ENCODE measurements at regions not wholly inside any gene's neighbourhood (a gene's known extent, or its start where the extent isn't known, plus 50 kb on each side); places are given as distances from the start of the nearest gene placed in this dataset.

- Histone ChIP-seq H3K9me3 (replicated peaks; ENCODE audit: control insufficient read depth, insufficient read depth, low read depth, low read length) (no peaks in the 10 kb centered on the region), H4K20me1 (replicated peaks; ENCODE audit: control insufficient read depth, insufficient read depth, low read length) (no peaks in the 10 kb centered on the region), H3K4me1 (replicated peaks in 1 of 2; ENCODE audit: control insufficient read depth in 2 of 2, insufficient read depth in 2 of 2, low read length in 2 of 2) (peaks cover 0 to 3% of the 10 kb centered on the region in 2 experiments; a peak in 1 of 5 replicates), H3K27me3 (ENCODE audit: control insufficient read depth in 2 of 2, insufficient read depth in 2 of 2, low read length in 2 of 2) (no peaks in the 10 kb centered on the region; a peak in 1 of 5 replicates), H3K9ac (ENCODE audit: insufficient read depth in 1 of 2, low read depth in 2 of 2, low read length in 2 of 2) (no peak overlapping the region), H3K79me2 (ENCODE audit: control insufficient read depth, insufficient read depth, low read length) (no peaks in the 10 kb centered on the region), H3K27ac (ENCODE audit: extremely low read depth, low read depth, low read length) (no peak overlapping the region), H3K4me3 (no peak overlapping the region), H3K4me2 (ENCODE audit: insufficient read depth, low read length) (no peak overlapping the region), H2AFZ (ENCODE audit: low read depth, low read length) (no peak overlapping the region), H3K36me3 (ENCODE audit: control insufficient read depth, insufficient read depth, low read length) (no peaks in the 10 kb centered on the region), H3K9me1 (ENCODE audit: control insufficient read depth, insufficient read depth, low read length) (no peaks in the 10 kb centered on the region)
- 37% methylated on average over 2 of the region's 2 CpGs for WGBS (ENCODE audit: insufficient coverage, low coverage, missing lambda C conversion rate)
- FAIRE-seq, result no peak
- in situ Hi-C loops (cut with MboI) (no loop called here), intact Hi-C loops (cut with micrococcal nuclease) (no loop called here)
- no peak for DNase-seq (ENCODE audit: extremely low read depth in 1 of 4, low spot score in 3 of 4)
- BruUV-seq (replicated peaks), result no TSS peak
- POLR2A ChIA-PET, result interaction anchor here (0.6 kb wide), 1 partner anchor 527 kb away, joined by 3 read pairs; no protein-coding TSS in a partner anchor
- no peak for ATAC-seq
- CTCF ChIA-PET (ENCODE audit: low intra/inter-chr PET ratio), result no interaction called here
- no peak for TF ChIP-seq ZBTB49 (CRISPR knock-in tag; IDR thresholded peaks at IDR 0.05; ENCODE audit: borderline replicate concordance)
- TF ChIP-seq PBX2 (CRISPR knock-in tag; IDR thresholded peaks at IDR 0.05; ENCODE audit: low read depth), result no peak
- no peak for TF ChIP-seq PBX2 (tag; conservative IDR thresholded peaks at IDR 0.05; ENCODE audit: low read depth)
- no peak for TF ChIP-seq TEAD2 (tag; IDR thresholded peaks at IDR 0.05)
- TF ChIP-seq EHMT2 (IDR thresholded peaks at IDR 0.05), result no peak
- TF ChIP-seq KAT7 (CRISPR knock-in tag; IDR thresholded peaks at IDR 0.05; ENCODE audit: borderline replicate concordance), result no peak
- TF ChIP-seq CREB3 (tag; conservative IDR thresholded peaks at IDR 0.05; ENCODE audit: low read depth), result no peak
- no peak for TF ChIP-seq FOXP4 (CRISPR knock-in tag; IDR thresholded peaks at IDR 0.05; ENCODE audit: borderline replicate concordance)
- no peak for TF ChIP-seq LARP7 (IDR thresholded peaks at IDR 0.05)
- TF ChIP-seq, protein P1, sequence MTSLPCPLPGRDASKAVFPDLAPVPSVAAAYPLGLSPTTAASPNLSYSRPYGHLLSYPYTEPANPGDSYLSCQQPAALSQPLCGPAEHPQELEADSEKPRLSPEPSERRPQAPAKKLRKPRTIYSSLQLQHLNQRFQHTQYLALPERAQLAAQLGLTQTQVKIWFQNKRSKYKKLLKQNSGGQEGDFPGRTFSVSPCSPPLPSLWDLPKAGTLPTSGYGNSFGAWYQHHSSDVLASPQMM (CRISPR knock-in tag; IDR thresholded peaks at IDR 0.05), result no peak
- TF ChIP-seq, protein P2, sequence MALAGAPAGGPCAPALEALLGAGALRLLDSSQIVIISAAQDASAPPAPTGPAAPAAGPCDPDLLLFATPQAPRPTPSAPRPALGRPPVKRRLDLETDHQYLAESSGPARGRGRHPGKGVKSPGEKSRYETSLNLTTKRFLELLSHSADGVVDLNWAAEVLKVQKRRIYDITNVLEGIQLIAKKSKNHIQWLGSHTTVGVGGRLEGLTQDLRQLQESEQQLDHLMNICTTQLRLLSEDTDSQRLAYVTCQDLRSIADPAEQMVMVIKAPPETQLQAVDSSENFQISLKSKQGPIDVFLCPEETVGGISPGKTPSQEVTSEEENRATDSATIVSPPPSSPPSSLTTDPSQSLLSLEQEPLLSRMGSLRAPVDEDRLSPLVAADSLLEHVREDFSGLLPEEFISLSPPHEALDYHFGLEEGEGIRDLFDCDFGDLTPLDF (CRISPR knock-in tag; IDR thresholded peaks at IDR 0.05), result no peak
- no peak for TF ChIP-seq ZNF445 (CRISPR knock-in tag; IDR thresholded peaks at IDR 0.05; ENCODE audit: low read depth)
These were observed 145.5 kb downstream of the CTH start for GRCh38 chr1:70556541-70556940.

Data from K562 (cell line).